ENCODE measurements at regions not wholly inside any gene's neighbourhood (a gene's known extent, or its start where the extent isn't known, plus 50 kb on each side); places are given as distances from the start of the nearest gene placed in this dataset.

GRCh38 chr7:85851571-85852193, 664.8 kb upstream of the SEMA3D start:
- FAIRE-seq = no peak
- intact Hi-C loops (cut with micrococcal nuclease) = loop anchor here (2.0 to 10.0 kb wide), 2 partner anchors 821 to 1917 kb away; no protein-coding TSS in a partner anchor
- CTCF ChIA-PET (ENCODE audit: low intra/inter-chr PET ratio) = no interaction called here
- TF ChIP-seq FUS (optimal IDR thresholded peaks at IDR 0.05; ENCODE audit: low read depth, low read length) = no peak
- no peak for TF ChIP-seq MLX (CRISPR knock-in tag; conservative IDR thresholded peaks at IDR 0.05)
- no peak for TF ChIP-seq HOXB6 (CRISPR knock-in tag; IDR thresholded peaks at IDR 0.05; ENCODE audit: borderline replicate concordance)
- TF ChIP-seq MAFG (tag; conservative IDR thresholded peaks at IDR 0.05) = no peak
- no peak for TF ChIP-seq E2F4 (CRISPR knock-in tag; IDR thresholded peaks at IDR 0.05; ENCODE audit: low read depth)
- TF ChIP-seq E2F5 (CRISPR knock-in tag; IDR thresholded peaks at IDR 0.05) = no peak
- TF ChIP-seq RAD21 (CRISPR knock-in tag; conservative IDR thresholded peaks at IDR 0.05 in 1 of 2, IDR thresholded peaks at IDR 0.05 in 1 of 2) = peak; percentile 29 to 45; a peak in 3 of 4 replicates
- TF ChIP-seq ZNF12 (CRISPR knock-in tag; IDR thresholded peaks at IDR 0.05) = no peak
- no peak for TF ChIP-seq ZNF695 (CRISPR knock-in tag; IDR thresholded peaks at IDR 0.05)
- peak in 1 of 3 experiments; percentile 34; a peak in 1 of 6 replicates for TF ChIP-seq CTCF (IDR thresholded peaks at IDR 0.05 in 2 of 3, conservative IDR thresholded peaks at IDR 0.05 in 1 of 3; ENCODE audit: insufficient read depth in 2 of 3, low read depth in 1 of 3, low read length in 3 of 3)
- no peak for TF ChIP-seq ETV6 (IDR thresholded peaks at IDR 0.05; ENCODE audit: borderline replicate concordance in 1 of 2, low read depth in 2 of 2, low read length in 1 of 2)
- TF ChIP-seq ETV6 (CRISPR knock-in tag; IDR thresholded peaks at IDR 0.05; ENCODE audit: borderline replicate concordance) = no peak
- TF ChIP-seq NR2C1 (IDR thresholded peaks at IDR 0.05) = no peak
- no peak for TF ChIP-seq NR2C1 (tag; IDR thresholded peaks at IDR 0.05)
- no peak for TF ChIP-seq ELK3 (CRISPR knock-in tag; IDR thresholded peaks at IDR 0.05)

More at GRCh38 chr7:85851571-85852193, 664.8 kb upstream of the SEMA3D start:
- Histone ChIP-seq H3K79me2 (ENCODE audit: control insufficient read depth, insufficient read depth, low read length) (no peaks in the 10 kb centered on the region), H4K20me1 (replicated peaks; ENCODE audit: control insufficient read depth, insufficient read depth, low read length) (no peaks in the 10 kb centered on the region), H3K9me1 (ENCODE audit: control insufficient read depth, insufficient read depth, low read length) (no peaks in the 10 kb centered on the region), H3K4me2 (ENCODE audit: insufficient read depth, low read length) (no peak overlapping the region), H3K4me1 (replicated peaks in 1 of 2; ENCODE audit: control insufficient read depth in 2 of 2, insufficient read depth in 2 of 2, low read length in 2 of 2) (no peaks in the 10 kb centered on the region), H3K27me3 (ENCODE audit: control insufficient read depth in 2 of 2, insufficient read depth in 2 of 2, low read length in 2 of 2) (no peaks in the 10 kb centered on the region), H2AFZ (ENCODE audit: low read depth, low read length) (no peak overlapping the region), H3K9ac (ENCODE audit: insufficient read depth in 1 of 2, low read depth in 2 of 2, low read length in 2 of 2) (no peak overlapping the region), H3K36me3 (ENCODE audit: control insufficient read depth, insufficient read depth, low read length) (no peaks in the 10 kb centered on the region), H3K4me3 (no peak overlapping the region), H3K27ac (ENCODE audit: extremely low read depth, low read depth, low read length) (no peak overlapping the region), H3K9me3 (replicated peaks; ENCODE audit: control insufficient read depth, insufficient read depth, low read depth, low read length) (no peaks in the 10 kb centered on the region)
- no TSS peak for BruUV-seq (replicated peaks)
- POLR2A ChIA-PET = no interaction called here
- in situ Hi-C loops (cut with MboI) = no loop called here
- WGBS (ENCODE audit: insufficient coverage, low coverage, missing lambda C conversion rate) = 2% methylated on average over 6 of the region's 6 CpGs
- peak in 1 of 4 experiments; percentile 12 for DNase-seq (ENCODE audit: extremely low read depth in 1 of 4, low spot score in 3 of 4)
- no peak for ATAC-seq

All from K562 (cell line).